ENCODE measurements at regions not wholly inside any gene's neighbourhood (a gene's known extent, or its start where the extent isn't known, plus 50 kb on each side); places are given as distances from the start of the nearest gene placed in this dataset.

DNA sequence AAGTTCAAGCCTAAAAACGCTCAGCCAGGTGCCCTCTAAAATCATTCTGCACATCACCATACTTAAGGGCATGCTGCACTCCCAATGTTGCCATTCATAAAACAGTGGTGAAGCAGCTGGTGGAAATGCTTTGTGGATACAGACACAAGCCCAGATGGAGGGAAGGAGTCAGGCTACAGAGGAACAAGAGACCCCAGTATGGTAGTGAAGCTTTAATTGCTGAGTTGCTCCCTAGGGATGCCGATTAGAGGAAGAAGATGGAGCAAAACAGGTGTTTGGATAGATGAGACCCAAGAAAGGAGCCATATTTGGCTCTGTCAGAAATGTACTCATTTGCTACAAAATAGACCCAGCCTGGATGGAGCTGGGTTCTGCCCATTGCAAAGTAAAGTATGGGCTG lies 230.5 kb downstream of the NSG2 start:
- ChIA-PET CTCF (interaction anchor here (0.9 kb wide), 1 partner anchor 16 kb away, joined by 3 read pairs; no protein-coding TSS in a partner anchor), SMC1A (ENCODE audit: uncharacterized antibody, unreplicated experiment) (no interaction called here), POLR2A (no interaction called here), RAD21 (ENCODE audit: unreplicated experiment) (no interaction called here)
- intact Hi-C loops (cut with micrococcal nuclease; ENCODE audit: unreplicated experiment) (no loop called here), in situ Hi-C loops (cut with MboI) (no loop called here)
- TF ChIP-seq BACH1 (IDR thresholded peaks at IDR 0.05; ENCODE audit: borderline replicate concordance), result no peak
- TF ChIP-seq POLR2A (IDR thresholded peaks at IDR 0.05; ENCODE audit: low read depth, low read length), result no peak
- no peak for TF ChIP-seq RFX5 (IDR thresholded peaks at IDR 0.05; ENCODE audit: low read depth, low read length)
- TF ChIP-seq, protein P1, sequence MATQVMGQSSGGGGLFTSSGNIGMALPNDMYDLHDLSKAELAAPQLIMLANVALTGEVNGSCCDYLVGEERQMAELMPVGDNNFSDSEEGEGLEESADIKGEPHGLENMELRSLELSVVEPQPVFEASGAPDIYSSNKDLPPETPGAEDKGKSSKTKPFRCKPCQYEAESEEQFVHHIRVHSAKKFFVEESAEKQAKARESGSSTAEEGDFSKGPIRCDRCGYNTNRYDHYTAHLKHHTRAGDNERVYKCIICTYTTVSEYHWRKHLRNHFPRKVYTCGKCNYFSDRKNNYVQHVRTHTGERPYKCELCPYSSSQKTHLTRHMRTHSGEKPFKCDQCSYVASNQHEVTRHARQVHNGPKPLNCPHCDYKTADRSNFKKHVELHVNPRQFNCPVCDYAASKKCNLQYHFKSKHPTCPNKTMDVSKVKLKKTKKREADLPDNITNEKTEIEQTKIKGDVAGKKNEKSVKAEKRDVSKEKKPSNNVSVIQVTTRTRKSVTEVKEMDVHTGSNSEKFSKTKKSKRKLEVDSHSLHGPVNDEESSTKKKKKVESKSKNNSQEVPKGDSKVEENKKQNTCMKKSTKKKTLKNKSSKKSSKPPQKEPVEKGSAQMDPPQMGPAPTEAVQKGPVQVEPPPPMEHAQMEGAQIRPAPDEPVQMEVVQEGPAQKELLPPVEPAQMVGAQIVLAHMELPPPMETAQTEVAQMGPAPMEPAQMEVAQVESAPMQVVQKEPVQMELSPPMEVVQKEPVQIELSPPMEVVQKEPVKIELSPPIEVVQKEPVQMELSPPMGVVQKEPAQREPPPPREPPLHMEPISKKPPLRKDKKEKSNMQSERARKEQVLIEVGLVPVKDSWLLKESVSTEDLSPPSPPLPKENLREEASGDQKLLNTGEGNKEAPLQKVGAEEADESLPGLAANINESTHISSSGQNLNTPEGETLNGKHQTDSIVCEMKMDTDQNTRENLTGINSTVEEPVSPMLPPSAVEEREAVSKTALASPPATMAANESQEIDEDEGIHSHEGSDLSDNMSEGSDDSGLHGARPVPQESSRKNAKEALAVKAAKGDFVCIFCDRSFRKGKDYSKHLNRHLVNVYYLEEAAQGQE (IDR thresholded peaks at IDR 0.05; ENCODE audit: low read depth, low read length), result no peak
- TF ChIP-seq TAF1 (IDR thresholded peaks at IDR 0.05; ENCODE audit: borderline replicate concordance, low read depth, low read length), result no peak
- TF ChIP-seq, protein P2, sequence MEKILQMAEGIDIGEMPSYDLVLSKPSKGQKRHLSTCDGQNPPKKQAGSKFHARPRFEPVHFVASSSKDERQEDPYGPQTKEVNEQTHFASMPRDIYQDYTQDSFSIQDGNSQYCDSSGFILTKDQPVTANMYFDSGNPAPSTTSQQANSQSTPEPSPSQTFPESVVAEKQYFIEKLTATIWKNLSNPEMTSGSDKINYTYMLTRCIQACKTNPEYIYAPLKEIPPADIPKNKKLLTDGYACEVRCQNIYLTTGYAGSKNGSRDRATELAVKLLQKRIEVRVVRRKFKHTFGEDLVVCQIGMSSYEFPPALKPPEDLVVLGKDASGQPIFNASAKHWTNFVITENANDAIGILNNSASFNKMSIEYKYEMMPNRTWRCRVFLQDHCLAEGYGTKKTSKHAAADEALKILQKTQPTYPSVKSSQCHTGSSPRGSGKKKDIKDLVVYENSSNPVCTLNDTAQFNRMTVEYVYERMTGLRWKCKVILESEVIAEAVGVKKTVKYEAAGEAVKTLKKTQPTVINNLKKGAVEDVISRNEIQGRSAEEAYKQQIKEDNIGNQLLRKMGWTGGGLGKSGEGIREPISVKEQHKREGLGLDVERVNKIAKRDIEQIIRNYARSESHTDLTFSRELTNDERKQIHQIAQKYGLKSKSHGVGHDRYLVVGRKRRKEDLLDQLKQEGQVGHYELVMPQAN (conservative IDR thresholded peaks at IDR 0.05), result no peak
- TF ChIP-seq FOXK2 (IDR thresholded peaks at IDR 0.05), result no peak
- DNase-seq (ENCODE audit: low read depth, low spot score) (no peak), ATAC-seq (no peak), FAIRE-seq (no peak)
- Histone ChIP-seq H4K20me1 (ENCODE audit: control insufficient read depth, insufficient read depth) (no peaks in the 10 kb centered on the region), H3K27ac (ENCODE audit: control insufficient read depth, insufficient read depth) (no peak overlapping the region), H3K4me2 (ENCODE audit: control insufficient read depth, insufficient read depth) (no peak overlapping the region), H3K9ac (ENCODE audit: control insufficient read depth, insufficient read depth, low read length) (no peak overlapping the region), H3K4me3 (no peak overlapping the region), H3K9me3 (replicated peaks; ENCODE audit: control insufficient read depth, insufficient read depth, low read length) (peaks cover 10% of the 10 kb centered on the region), H3K4me1 (ENCODE audit: control insufficient read depth, insufficient read depth, low read length) (peaks cover 23% of the 10 kb centered on the region), H3K27me3 (replicated peaks in 1 of 2; ENCODE audit: control insufficient read depth in 2 of 2, insufficient read depth in 2 of 2, low read length in 1 of 2) (no peaks in the 10 kb centered on the region), H3K36me3 (ENCODE audit: control insufficient read depth in 2 of 2, insufficient read depth in 2 of 2, low read length in 1 of 2) (no peaks in the 10 kb centered on the region), H3K79me2 (ENCODE audit: control insufficient read depth, insufficient read depth, low read length) (no peaks in the 10 kb centered on the region), H2AFZ (ENCODE audit: control insufficient read depth, low read depth, low read length) (no peak overlapping the region)
- WGBS (ENCODE audit: insufficient coverage, insufficient replicate concordance, low lambda C conversion rate, missing lambda C conversion rate), result 30% methylated on average over 2 of the region's 2 CpGs
- no TSS peak for BruUV-seq (replicated peaks)

Measured in GM12878 (cell line).